Occipital lobe (tissue), 2 donors: ENCODE measurements at regions not wholly inside any gene's neighbourhood (a gene's known extent, or its start where the extent isn't known, plus 50 kb on each side); places are given as distances from the start of the nearest gene placed in this dataset. TPM values are rescaled to one million over a fixed set of nuclear protein-coding genes. Genes with fewer than 3 reads are reported as not detected.
"Not testable (repeated sequence)": the region's sequence is repeated elsewhere in the genome, so short reads cannot be mapped to it uniquely, and the experiment has no call there.

ENCODE experiments used
- DNase-seq: peaks from one replicate; lab custom pipeline; 2025; lab: John Stamatoyannopoulos, UW
- small RNA-seq: library from RNA; depleted of rRNA; stranded (forward); fragments of <200 nt; gene quantifications from one replicate; pipeline ENCODE3, GENCODE V24; 2014

DNA sequence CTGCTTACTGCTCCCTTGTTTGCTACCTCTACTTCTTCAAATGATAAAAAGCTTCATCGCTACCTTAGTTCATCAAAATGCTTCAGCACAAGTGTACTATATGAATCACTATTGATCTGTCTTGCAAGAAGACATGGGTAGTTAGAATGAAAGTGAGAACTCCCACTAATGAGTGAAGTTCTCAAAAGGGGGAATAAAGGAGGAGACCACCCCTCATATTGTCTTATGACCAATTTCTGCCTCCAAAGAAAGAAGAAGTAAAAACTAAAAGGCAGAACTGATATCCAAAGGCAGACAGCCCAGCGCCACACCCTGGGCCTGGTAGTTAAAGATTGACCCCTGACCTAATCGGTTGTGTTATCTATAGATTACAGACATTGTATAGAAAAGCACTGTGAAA is 63.4 kb upstream of the RAP1B start:
- DNase-seq, result not testable (repeated sequence)

DNA sequence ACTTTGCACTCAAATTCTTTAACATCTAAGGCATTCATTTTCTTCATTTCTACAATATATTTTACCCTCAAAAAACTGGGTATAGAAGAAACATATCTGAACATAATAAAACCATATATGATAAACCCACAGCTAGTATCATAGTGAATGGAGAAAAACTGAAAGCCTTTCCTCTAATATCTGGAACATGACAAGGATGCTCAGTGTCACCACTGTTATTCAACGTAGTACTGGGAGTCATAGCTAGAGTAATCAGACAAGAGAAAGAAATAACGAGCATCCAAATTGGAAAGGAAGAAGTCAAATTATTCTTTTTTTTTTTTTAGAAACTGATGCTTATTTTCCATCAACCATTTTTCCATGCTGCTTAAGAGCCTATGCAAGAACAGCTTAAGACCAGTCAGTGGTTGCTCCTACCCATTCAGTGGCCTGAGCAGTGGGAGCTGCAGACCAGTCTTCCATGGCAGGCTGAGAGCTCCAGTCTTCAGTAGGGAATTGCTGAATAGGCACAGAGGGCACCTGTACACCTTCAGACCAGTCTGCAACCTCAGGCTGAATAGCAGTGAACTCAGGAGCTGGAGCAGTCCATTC is 58.0 kb upstream of the RAP1B start:
- DNase-seq, result not testable (repeated sequence)

DNA sequence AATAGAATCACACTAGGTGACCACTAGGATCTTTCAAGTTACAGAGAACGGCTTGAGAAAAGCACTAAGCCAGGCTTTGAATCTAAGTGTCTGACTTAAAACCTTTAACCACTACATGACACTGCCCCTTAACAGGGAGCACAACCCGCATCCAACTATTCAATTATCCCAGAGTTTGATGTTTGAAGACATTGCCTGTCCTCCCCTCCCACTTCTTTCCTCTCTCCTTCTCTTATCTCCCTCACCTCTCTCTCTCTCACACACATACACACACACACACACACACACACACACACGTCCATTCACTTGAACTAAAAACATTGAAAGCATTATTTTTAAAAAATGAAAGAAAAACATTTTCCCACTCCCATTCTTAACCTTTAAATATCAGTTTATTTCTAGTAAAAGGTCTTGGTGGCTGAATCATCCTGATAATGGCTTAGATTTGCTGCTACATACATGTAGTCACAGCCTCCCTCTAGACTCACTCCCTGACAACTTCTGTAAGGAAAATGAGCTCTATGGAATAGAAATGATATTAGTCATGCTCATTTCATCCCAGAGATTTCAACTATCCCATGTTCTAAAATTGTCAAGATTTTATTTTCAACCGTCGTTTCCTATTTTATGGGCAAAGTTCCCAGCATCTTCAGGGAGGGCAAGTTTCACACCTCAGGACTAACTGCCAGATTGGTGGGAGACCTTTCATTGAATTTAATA is 53.5 kb upstream of the RAP1B start:
- no peak for DNase-seq

DNA sequence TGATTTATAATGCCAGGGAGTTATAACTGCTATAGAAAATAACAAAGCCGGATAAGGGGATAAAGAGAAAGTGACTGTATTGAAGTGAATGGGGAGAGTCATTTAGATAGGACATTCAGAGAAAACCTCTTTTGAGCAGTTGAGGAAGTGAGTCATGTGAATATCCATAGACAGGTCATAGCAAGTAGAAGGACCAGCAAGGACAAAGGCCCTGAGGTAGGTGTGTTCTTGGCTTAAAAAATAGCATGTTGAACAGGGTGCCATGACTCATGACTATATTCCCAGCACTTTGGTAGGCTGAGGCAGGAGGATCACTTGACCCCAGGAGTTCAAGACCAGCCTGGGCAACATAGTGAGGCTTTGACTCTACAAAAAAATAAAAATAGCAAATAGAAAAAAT is 51.5 kb upstream of the RAP1B start:
- no peak for DNase-seq

DNA sequence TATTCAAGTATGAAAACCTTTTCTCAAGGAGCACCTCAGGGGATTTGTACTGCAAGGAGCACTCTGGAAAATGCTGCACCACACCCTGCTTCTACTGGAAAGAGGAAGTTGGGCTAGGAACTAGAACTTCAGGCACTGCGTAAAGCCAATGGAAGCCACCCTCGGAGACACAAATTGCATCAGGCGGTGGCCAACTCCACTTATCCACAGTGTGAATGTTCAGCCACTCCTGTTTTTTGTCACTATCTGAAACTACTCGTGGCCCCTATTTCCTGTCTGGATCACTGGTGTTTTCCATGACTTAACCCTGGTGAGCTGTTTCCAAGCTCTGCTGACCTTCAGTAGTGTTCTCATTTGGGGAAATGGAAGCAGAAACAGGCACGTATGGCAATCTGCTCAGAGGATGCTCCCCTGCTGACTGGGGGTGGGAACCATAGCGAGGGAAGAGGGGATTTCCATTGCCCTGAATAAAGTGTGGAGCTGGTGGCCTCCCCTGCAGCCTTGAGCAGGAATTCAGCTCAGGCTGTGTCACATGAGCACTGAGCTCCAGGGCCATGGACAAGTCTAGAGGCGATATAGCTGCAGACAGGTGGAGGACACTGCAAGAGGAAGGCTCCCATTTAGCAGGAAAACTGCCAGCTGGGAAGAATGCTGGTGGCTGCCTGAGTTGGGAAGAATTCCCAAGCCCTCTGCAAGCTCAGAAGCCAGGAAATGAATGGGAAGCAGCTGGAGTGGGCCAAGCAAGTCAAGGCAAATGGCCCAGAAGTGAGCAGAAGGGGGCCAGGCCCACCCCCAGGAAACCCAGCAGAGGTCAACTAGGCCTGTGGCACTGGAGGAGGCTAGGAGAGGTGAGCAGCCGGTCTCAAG is 50.5 kb upstream of the RAP1B start:
- no peak for DNase-seq

DNA sequence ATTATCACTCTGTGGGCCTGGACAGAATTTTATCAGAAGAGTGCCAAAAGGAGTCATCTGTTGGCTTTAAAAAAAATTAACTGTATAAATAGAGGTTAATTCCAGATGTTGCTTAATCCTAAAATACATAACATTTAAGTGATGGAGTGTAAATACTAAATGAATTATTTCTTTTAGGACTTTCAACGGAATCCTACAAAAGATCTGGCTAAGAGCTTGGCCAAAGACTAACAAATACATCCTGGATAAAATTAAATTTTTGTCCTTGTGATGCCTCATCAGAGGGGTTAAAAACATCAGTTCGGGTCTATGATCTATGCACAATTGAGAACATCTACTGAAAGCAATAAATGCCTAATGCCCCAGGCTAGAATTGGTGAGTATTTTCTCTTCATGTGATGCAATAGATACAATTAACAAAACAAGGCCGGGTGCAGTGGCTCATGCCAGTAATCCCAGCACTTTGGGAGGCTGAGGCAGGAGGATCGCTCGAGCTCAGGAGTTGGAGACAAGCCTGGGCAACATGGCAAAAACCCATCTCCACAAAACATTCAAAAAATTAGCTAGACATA is 49.8 kb upstream of the RAP1B start:
- DNase-seq, result no peak

Small RNAs in the stretch of these regions (small RNA-seq; reads per million reads assigned to genes)
- not detected for gene AC008033.2
